HG03521 (cell line): ENCODE measurements at regions not wholly inside any gene's neighbourhood (a gene's known extent, or its start where the extent isn't known, plus 50 kb on each side); places are given as distances from the start of the nearest gene placed in this dataset.
"Not testable (repeated sequence)": the region's sequence is repeated elsewhere in the genome, so short reads cannot be mapped to it uniquely, and the experiment has no call there.

Experiments
- ATAC-seq: cut with Tn5 transposase; IDR thresholded peaks from one replicate; pipeline ENCODE4 v1.9.1; 2021; ENCODE audit warnings: mild to moderate bottlenecking, moderate library complexity; ENCODE audit not compliant: unreplicated experiment

- ATAC-seq = no peak
These were observed 217.4 kb upstream of the SLC35B3 start for GRCh38 chr6:8652710-8653109.

GRCh38 chr6:8651998-8652397 is 216.7 kb upstream of the SLC35B3 start:
- no peak for ATAC-seq

- no peak for ATAC-seq
These were observed 209.9 kb upstream of the SLC35B3 start for GRCh38 chr6:8645212-8645611.

- no peak for ATAC-seq
These were observed 209.0 kb upstream of the SLC35B3 start for GRCh38 chr6:8644306-8644705.

GRCh38 chr6:8642854-8643253 is 207.5 kb upstream of the SLC35B3 start:
- ATAC-seq = no peak

DNA sequence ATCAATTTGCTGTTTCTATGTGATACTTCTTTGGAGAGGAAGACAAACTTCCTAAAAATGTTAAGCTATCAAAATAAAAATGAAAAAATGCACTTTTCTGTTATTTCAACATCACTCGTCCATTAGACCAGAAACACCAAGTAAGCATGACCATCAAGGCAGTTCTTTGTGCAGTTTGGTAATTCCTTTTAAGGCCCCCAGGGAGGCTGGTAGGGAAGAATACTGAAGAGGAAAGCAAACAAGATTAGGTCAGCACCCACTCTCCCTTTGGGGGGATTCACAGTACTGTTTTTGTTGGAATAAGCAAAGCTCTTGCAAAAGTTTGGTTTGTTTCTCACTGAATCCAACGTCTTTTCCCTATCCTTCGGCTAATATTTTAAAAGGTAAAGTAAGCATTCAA is 206.8 kb upstream of the SLC35B3 start:
- no peak for ATAC-seq

- ATAC-seq = no peak
These were observed 204.7 kb upstream of the SLC35B3 start for GRCh38 chr6:8639928-8640649.

- ATAC-seq = no peak
These were observed 202.7 kb upstream of the SLC35B3 start for GRCh38 chr6:8637896-8638597.

- no peak for ATAC-seq
These were observed 198.4 kb upstream of the SLC35B3 start for GRCh38 chr6:8633762-8634161.

DNA sequence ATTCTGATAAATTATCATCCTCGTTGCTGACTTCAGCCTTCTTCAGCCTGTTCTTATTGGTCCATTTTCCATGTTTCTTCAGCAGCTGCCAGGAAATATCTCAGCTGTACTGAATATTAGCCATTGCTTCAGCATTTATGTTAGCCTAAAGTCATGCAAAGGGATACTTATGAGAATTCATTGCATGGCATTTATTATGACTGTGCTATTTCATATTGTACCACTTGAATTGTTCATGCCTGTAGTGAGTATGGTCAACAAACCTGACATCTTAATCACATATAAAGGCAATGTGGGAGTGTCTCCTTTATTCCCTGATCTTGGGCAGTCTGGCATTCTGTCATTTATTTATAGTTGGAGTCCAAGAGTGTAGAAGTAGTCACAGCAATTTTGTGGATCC is 193.4 kb upstream of the SLC35B3 start:
- no peak for ATAC-seq

GRCh38 chr6:8628063-8628462 is 192.7 kb upstream of the SLC35B3 start:
- no peak for ATAC-seq

DNA sequence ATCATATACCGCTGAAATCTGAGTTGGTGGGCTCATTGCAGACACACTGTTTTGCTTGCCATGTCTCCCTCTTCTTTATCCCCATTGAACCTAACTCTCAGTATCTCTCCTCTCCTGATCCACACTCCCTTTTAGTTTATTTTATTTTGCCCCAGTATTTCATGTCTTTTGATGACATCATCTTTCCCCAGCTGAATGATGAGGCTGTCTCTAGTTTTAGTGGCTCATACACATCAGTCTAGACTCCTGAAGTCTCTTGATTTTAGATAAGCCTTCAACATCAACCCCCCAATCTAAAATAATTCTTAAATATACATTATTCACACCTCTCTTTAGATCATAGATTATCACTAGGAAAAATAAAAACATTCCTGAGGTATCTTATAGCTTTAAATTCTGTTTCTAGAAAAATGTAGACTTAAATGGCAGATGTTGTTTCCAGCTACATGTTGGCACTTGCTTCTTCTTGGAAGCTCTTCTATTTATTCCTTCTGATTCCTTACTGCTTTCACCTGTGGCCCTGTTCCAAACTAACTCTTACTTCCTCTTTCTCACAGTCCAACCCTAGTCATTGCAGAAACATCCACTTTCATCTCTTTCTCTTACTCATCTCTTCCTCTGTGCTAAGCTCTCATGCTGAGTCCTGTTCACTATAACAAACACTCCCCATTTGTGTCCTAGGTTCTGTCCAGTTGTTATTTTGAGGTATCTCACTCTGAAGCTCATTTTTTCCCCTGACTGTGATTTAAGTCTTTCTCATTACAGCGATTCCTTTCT is 191.9 kb upstream of the SLC35B3 start:
- no peak for ATAC-seq

GRCh38 chr6:8624665-8625064 is 189.3 kb upstream of the SLC35B3 start:
- ATAC-seq = no peak

DNA sequence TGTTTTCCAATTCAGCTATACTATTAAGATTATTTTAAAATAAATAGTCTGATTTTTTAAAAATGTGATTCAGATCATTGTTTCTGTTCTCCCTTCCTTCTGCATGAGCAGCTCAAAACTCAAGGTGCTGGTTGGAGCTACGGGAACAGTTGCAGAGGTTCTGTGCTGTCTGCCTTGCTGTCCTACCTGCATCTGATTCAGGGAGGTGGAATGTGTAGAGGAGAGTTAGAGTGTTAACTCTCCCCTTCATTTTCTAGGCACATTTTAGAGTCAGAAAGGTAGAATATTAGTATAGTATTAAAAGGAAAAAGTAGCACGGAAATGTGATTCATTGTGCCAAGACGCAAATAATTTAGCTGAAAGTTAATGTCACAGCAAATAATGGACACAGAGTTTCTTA is 188.1 kb upstream of the SLC35B3 start:
- no peak for ATAC-seq

GRCh38 chr6:8619853-8620252 is 184.5 kb upstream of the SLC35B3 start:
- no peak for ATAC-seq

DNA sequence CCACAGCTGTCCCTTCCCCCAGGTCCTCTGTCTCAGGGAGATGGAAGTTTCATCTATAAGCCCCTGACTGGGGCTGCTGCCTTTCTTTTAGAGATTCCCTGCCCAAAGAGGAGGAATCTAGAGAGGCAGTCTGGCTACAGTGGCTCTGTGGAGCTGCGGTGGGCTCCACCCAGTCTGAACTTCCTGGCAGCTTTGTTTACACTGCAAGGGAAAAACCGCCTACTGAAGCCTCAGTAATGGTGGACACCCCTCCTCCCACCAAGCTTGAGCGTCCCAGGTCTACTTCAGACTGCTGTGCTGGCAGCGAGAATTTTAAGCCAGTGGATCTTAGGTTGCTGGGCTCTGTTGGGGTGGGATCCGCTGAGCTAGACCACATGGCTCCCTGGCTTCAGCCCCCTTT is 184.1 kb upstream of the SLC35B3 start:
- not testable (repeated sequence) for ATAC-seq

- ATAC-seq = no peak
These were observed 173.4 kb upstream of the SLC35B3 start for GRCh38 chr6:8608737-8609136.

DNA sequence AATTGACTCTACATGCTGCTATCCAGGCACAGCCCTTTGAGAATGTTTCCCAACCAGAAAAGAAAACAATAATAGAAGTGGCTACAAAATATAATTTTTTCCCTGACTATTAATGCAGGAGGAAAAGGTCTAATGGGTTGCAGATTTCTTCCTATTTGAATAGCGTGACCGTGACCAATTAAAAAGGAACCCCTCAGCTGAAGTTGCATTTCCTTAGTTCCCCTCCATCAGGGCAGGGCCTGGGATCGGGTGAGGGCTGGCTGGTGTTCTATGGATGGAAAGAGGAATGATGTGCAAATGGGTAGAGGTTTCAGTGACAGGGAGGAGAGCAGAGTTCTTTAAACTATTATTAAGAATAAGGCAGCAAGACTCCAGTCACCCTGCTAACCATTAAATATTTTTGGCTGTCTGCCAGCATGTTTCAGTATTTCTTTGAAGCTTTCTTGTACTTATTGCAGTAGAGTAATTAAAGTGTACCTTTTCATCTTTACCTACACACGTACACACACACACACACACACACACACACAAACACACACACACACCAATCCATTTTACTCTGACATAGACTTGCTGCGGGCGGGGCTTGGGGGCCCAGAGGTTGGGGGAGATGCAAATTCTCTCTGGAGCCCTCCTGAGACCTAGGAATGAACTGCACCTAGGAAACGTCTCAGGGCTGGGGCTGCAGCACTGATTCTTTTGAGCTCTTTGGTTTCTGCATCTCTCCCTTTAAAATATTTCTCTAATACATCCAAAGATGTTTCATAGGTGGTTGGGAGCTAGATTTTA is 154.8 kb upstream of the SLC35B3 start:
- no peak for ATAC-seq

- no peak for ATAC-seq
These were observed 152.8 kb upstream of the SLC35B3 start for GRCh38 chr6:8588176-8588575.

- ATAC-seq = no peak
These were observed 147.9 kb upstream of the SLC35B3 start for GRCh38 chr6:8583291-8583690.

- ATAC-seq = no peak
These were observed 144.0 kb upstream of the SLC35B3 start for GRCh38 chr6:8579372-8579771.
